OCI-LY7 (cell line): ENCODE measurements at regions not wholly inside any gene's neighbourhood (a gene's known extent, or its start where the extent isn't known, plus 50 kb on each side); places are given as distances from the start of the nearest gene placed in this dataset.

Experiments
- EZH2phosphoT487 ChIP-seq: fragments of 200-600 bp; sonication (generic); IDR thresholded peaks from 2 replicates; pipeline ENCODE4 v1.6.1; 2018; ENCODE audit warnings: low read depth, borderline replicate concordance, mild to moderate bottlenecking, mixed run types, antibody characterized with exemption, low read length, moderate library complexity, mixed read lengths
- TF ChIP-seq, protein P1 (sequence below): fragments of 200-600 bp; sonication (generic); conservative IDR thresholded peaks from 2 replicates; pipeline ENCODE4 v1.5.1; 2014; ENCODE audit warnings: mild to moderate bottlenecking, antibody characterized with exemption, low read length, moderate library complexity, mixed read lengths

DNA sequence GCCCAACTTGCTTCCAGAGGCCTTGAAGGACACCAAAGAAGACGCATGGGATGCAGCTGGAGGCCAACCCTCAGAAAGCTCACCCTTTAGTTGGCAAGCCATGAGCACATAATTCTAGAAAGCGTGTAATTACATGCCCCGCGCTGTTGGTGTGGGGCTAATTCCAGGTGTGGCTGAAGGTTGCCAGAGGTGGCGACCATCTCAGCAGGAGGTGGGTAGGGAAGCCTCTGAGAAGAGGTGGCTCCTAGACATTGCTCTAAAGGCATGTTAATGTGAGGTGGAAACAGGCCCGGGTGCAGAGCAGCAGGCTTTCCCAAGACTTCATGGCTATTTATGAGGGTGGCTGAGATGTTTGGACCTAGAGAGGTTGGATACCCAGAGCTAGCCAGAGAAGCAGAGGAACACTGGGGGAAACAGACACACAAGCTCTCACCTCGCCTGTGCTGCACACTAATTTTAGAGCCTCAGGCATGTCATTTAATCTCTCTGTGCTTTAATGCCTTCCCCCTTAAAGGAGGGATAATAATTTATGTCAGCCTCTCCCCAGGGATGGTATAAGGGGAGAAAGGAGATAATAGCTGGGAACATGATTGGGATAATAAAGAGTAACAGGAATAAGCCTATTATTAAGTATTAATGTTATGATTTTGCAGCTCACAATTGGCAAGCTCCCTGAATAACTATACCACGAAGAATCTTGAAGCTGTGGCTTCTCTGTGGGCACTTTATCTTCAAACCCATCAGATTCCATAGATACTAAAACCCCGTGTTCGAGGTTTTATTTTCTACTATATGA, 60.0 kb upstream of the HELT start:
- TF ChIP-seq, protein P1, sequence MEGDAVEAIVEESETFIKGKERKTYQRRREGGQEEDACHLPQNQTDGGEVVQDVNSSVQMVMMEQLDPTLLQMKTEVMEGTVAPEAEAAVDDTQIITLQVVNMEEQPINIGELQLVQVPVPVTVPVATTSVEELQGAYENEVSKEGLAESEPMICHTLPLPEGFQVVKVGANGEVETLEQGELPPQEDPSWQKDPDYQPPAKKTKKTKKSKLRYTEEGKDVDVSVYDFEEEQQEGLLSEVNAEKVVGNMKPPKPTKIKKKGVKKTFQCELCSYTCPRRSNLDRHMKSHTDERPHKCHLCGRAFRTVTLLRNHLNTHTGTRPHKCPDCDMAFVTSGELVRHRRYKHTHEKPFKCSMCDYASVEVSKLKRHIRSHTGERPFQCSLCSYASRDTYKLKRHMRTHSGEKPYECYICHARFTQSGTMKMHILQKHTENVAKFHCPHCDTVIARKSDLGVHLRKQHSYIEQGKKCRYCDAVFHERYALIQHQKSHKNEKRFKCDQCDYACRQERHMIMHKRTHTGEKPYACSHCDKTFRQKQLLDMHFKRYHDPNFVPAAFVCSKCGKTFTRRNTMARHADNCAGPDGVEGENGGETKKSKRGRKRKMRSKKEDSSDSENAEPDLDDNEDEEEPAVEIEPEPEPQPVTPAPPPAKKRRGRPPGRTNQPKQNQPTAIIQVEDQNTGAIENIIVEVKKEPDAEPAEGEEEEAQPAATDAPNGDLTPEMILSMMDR = no peak
- no peak for TF ChIP-seq EZH2phosphoT487
